Mucosa of gallbladder (tissue), 1 donor: ENCODE measurements at regions not wholly inside any gene's neighbourhood (a gene's known extent, or its start where the extent isn't known, plus 50 kb on each side); places are given as distances from the start of the nearest gene placed in this dataset.

Experiments
- DNase-seq: peaks from one replicate; pipeline ENCODE4 v3.0.0-alpha.2; 2020; ENCODE audit warnings: low spot score
- donor health status: DM: no; HTN: no; CAD: no.

DNA sequence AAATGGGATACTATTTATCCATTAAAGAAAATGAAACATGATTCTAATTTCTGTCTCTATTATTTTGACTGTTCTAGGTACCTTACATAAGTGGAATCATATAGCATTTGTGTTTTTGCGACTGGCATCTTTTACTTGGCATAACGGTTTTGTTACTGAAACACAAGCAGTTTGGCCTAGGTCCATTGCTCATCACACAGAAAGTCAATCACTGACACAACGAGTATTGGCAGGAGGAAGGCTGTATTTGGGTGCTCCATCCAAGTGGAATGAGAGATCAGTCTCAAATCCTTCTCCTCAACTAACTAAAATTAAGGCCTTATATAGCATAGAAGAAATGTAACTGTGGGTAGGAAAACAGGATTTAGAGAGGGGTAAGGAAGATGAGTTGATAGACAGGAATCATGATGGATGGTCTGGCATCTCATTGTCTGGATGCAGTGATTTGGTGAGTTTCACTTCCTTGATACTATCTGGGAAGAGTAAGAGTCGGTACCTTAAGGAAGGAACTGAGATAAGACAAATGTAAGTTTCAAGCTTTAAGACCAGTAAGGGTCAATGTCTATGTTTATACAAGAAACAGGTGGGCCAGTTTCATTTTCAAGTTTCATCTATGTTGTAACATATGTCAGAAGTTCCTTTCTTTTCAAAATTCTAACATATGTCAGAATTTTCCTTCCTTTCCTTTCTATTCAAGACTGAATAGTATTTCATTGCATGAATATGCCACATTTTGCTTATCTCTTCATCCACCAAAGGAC, 276.9 kb upstream of the RAB6C start:
- DNase-seq = no peak

GRCh38 chr2:129705085-129705484, 274.4 kb upstream of the RAB6C start:
- DNase-seq = no peak

GRCh38 chr2:129707800-129708199, 271.7 kb upstream of the RAB6C start:
- DNase-seq = no peak

DNA sequence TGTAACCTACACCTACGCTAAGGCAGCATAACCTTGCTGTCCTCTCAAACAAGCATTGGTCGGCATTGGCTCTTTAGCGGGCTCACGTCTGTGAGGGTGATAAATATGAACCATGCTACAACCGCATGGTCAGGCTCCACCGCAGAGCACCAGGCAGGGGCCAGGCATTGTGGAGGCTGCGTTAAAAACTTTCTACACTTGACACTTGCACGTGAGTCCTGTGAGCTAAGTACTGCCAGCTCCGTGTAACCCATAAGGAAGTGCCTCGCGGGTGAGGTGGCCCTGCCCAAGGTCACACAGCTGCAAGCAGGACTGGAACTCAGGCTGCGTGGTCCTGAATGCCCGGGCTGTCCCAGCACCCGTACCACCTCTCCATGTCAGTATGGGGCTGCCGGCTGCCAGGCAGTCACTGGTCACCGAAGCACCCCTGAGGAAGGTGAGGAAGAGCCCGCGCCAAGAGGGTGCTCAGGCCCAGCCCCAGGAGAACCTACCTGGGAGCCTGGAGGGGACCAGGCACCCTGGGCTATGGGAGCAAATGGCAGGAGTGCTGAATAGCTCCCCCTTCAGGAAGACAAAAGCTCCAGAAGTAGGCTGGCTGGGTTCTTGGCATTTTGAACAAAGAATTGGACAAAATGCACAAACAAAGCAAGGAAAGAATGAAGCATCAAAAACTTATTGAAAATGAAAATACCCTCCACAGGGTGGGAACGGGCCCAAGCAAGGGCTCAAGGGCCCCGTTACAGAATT, 271.1 kb upstream of the RAB6C start:
- no peak for DNase-seq

DNA sequence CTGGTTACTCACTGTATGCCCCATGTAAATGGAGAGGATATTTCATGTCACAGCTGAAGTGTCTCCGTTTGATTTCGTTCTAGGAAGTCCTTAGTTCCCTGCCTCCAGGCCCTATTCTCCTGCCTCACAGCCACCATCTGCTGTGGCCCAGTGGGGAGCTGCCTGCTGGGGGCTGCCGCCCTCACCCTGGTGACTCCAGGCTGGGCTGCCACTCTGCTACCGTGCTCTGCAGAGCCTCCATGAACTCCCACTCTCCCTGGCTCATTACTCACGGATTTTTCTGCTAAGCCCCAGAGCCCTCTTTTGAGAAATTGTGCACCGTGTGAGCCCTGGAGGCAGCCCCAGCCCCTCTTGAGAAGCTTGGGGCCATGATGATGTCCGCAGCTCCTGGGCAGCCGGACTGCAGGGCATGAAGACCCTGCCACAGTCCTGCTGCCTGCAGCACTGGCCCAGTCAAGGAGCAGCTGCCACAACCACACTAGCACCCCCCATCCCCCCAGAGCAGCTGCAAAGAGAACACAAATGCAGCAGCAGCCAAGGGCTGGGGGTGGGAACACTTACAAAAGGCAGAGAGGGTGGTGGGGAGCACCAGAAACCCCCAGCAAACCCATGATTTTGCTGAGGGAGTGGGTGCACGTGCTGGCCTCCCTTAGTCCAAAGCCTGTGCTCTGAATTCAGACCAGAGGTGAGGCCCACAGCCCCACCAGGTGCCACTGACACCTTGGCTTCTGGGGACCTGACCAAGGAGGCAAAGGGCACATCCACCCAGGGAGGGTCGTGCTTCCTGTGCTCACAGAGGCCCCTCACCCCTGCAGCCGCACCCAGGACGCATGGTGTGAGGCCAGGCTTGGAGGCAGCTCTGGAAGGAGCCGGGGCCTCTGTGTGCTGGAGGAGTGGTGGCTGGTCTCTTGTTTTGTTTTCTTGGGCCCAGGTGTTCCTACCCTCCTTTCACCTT, 270.2 kb upstream of the RAB6C start:
- DNase-seq = no peak

GRCh38 chr2:129709956-129710598, 269.4 kb upstream of the RAB6C start:
- no peak for DNase-seq

DNA sequence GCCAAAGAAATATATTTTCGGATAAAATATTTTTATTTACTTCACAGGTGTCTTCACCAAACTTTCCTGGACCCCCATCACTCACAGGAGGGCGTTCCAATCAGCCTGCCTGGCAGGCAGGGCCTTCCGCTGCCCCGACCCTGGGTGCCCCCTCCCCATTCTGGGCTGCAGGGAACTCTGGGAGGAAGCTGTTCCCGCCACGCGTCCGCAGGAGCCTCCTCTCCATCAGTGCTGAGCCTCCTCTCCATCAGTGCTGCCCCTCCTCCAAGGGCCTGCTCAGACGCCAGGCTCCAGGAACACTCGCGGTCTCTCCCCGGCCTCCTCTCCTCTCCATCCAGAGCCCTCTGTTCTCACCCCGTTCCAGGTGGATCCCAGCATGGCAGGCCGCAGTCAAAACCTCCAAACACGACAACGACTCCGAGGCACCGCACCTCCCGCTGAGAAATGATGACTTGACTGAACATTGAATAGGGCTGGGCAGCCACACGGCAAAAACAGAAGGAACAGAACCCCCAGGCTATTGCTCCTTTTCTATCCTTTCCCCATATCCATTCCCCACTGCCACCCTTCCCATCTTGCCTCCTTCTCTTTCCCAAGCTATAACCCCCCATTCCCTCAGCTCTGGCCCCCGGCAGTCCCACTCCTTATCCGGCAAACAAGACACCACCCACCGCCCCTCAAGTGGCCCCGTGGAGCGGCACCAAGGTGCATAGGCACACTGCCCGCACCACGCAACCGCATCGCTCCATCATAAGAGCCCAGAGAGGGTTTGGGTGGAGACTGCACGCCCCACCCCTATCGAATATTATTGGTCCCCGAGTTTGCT, 268.6 kb upstream of the RAB6C start:
- DNase-seq = no peak

DNA sequence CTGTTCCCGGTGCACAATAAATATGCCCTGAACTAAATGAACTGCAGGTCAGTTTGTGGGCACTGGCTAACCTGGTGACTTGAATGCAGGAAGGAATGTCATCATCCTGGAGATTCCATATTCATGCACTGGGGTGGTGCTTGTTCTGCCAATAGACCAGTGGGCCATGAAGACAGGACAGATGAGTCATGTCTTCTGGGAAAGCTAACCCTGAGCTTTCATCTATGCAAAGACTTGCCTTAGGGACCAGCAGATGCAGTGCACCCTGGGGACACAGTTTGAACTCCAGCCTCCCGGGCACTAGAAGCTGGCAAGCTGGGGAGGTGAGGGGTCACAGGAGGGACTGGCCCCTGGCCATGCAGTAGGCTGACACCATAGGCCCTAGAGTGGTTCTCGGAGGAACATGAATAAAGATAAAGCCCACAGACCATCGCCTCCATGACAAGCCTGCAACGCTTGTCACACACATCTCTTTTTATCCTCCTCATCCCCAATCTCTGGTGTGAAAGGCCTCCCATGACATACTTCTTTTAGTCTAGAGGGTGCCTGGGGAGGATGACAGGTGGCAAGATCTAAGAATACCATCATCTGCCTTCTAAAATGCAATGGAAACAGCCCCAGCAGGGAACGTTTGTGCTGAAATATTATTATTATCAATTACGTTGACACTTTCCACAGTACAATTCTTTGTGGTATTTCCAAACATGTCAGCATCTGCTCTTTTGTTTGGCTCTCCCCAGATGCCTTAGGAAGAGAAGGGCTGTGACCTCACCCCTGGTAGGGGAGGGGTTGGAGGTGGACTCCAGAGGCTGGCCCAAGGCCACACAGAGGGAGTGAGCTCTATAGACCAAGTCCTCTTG, 267.4 kb upstream of the RAB6C start:
- DNase-seq = no peak

DNA sequence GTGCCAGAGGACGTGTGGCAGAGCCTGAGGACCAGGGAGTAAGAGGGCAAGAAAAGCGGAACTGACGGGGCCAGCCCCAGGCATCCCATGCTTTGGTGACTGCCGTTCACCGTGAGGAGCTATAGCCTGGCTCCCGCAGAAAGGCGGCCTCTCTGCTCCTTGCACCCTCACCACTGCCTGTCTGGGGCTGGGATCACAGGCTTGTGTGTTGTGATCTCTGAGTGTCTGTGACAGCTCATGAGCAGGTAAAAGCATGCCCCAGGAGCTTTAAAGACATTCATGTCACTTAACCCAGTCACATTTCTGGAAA, 266.8 kb upstream of the RAB6C start:
- DNase-seq = peak; percentile 3

DNA sequence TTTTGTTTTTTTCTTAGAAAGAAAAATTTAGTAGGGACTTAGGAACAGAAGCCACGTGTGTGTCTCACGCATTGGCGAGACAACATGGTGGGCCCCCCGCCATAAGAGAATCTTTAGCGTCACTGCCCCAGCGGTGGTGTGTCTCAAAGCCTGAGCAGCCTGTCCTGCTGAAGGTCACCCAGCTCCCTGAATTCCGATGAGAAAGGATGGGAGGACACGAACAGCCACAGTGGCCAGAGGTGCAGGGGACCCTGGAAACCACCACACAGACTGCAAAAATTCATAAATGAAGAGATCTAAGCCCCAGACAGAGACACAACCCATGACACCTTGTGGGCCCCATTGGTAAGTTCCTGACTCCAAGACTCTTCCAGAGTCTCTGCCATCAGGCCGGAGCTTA, 266.1 kb upstream of the RAB6C start:
- DNase-seq = peak; percentile 2

- DNase-seq = peak; percentile 5
Observed at GRCh38 chr2:129716781-129717559, 262.5 kb upstream of the RAB6C start.

GRCh38 chr2:129717560-129718130, 261.8 kb upstream of the RAB6C start:
- no peak for DNase-seq

DNA sequence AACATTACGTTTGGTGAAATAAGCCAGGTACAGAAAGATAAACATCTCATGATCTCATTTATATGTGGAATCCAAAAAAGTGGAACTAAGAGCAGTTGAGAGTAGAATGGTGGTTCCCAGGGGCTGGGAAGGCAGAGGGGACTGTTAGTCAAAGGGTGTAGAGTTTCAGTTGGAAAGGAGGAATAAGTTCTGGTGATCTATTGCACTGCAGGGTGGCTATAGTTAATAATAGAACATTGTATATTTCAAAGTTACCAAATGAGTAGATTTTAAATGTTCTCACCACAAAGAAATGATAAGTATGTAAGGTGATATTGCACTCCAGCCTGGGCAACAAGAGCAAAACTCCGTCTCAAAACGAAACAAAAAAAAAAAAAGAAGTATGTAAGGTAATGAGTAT, 260.1 kb upstream of the RAB6C start:
- DNase-seq = no peak

GRCh38 chr2:129720360-129720759, 259.1 kb upstream of the RAB6C start:
- DNase-seq = no peak

DNA sequence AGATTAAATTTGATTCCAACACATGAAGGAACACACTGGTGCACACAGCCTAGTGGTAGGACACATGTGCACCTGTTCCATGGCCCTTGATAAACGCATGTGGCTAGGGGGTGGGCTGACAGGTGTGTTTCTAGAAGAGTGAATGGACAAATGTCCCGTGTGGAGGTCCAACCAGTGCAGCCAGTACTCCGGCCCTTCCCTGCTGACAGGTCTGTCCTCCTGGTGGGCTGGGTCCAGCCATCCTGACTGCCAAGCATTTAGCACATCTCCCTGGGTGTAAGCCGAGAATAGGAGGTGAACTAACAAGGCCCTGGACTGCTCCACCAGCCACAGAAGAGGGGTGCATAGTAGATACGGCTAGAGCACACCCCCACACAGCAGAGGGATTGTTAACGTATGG, 258.7 kb upstream of the RAB6C start:
- no peak for DNase-seq

- DNase-seq = no peak
Observed at GRCh38 chr2:129721236-129721635, 258.2 kb upstream of the RAB6C start.

- DNase-seq = no peak
Observed at GRCh38 chr2:129721846-129722245, 257.6 kb upstream of the RAB6C start.

GRCh38 chr2:129722306-129723019, 257.0 kb upstream of the RAB6C start:
- DNase-seq = no peak
